Small intestine (tissue), 7 donors: ENCODE measurements at regions not wholly inside any gene's neighbourhood (a gene's known extent, or its start where the extent isn't known, plus 50 kb on each side); places are given as distances from the start of the nearest gene placed in this dataset.

Experiments used
- DNase-seq, 2 donors: peaks; one replicate each; pipeline versions ENCODE4 v3.0.0 to v3.0.0-alpha.2; 2013
- FAIRE-seq: peaks from 2 replicates; lab custom pipeline; 2012; peaks lifted over from hg19 to GRCh38; lab: Jason Lieb, UNC
- H3K27ac ChIP-seq, 3 donors: one replicate each; pipeline ENCODE4 v1.5.1; 2013; ENCODE audit warnings: low read length in 2 of 3, mild to moderate bottlenecking in 2 of 3, control low read depth in 1 of 3, inconsistent platforms in 1 of 3, low read depth in 1 of 3, moderate library complexity in 1 of 3
- H3K27me3 ChIP-seq, 3 donors: one replicate each; pipeline ENCODE4 v1.6.1; 2013; ENCODE audit warnings: low read length in 3 of 3, inconsistent platforms in 1 of 3; ENCODE audit not compliant: control insufficient read depth in 3 of 3, insufficient read depth in 3 of 3
- H3K36me3 ChIP-seq, 3 donors: one replicate each; pipeline ENCODE4 v1.6.1; 2013; ENCODE audit warnings: low read length in 3 of 3, inconsistent platforms in 1 of 3, low read depth in 1 of 3, mild to moderate bottlenecking in 1 of 3, moderate library complexity in 1 of 3; ENCODE audit not compliant: control insufficient read depth in 3 of 3, insufficient read depth in 2 of 3
- H3K4me1 ChIP-seq, 3 donors: one replicate each; pipeline ENCODE4 v1.6.1; 2013; ENCODE audit warnings: low read length in 2 of 3, inconsistent platforms in 1 of 3, low read depth in 1 of 3, mild to moderate bottlenecking in 1 of 3, moderate library complexity in 1 of 3; ENCODE audit not compliant: control insufficient read depth in 3 of 3, insufficient read depth in 2 of 3
- H3K4me3 ChIP-seq, 3 donors: one replicate each; pipeline ENCODE4 v1.5.1; 2013; ENCODE audit warnings: low read length in 3 of 3, control low read depth in 1 of 3, inconsistent platforms in 1 of 3, low read depth in 1 of 3, mild to moderate bottlenecking in 1 of 3, moderate library complexity in 1 of 3
- H3K9me3 ChIP-seq, 2 donors: one replicate each; pipeline ENCODE4 v1.6.1; 2013; ENCODE audit warnings: low read depth in 1 of 2, low read length in 1 of 2; ENCODE audit not compliant: control insufficient read depth in 2 of 2, insufficient read depth in 1 of 2
- WGBS, 3 donors: extraction: QIAGEN DNeasy Blood & Tissue Kit; methylation state at CpG; one replicate each; pipeline ENCODE4 v1.1.7; 2013; 5-methylcytosine and 5-hydroxymethylcytosine counted together
- donor health status: healthy with polysubstance abuse.
- donor health status: control.
- donor health status: control.
- donor health status: Bipolar disorder and iron deficiency.
- donor health status: healthy.

DNA sequence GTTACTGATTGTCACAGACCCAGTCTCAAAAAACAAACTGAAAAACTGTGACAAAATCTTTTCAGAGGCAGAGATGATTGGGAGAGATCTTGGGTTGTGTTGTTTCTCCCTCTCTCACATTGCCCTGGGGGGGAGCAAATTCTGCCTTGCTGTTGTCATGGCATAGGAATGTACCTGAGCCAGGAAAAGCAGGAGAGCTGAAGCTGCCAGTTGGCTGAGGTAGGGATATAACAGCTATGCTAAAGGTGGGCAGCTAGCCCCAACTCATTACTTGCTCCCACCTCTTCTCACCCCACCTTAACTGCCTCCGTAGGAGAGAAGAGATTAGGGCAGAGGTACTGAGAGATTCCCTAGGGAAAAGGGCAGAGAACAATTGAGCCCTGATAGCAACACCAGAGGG, 299.3 kb downstream of the OSR1 start:
- no peaks in the 10 kb centered on the region for H3K4me1 ChIP-seq
- no peaks in the 10 kb centered on the region for H3K36me3 ChIP-seq
- no peaks in the 10 kb centered on the region for H3K27me3 ChIP-seq
- no peak for DNase-seq
- H3K9me3 ChIP-seq: no peaks in the 10 kb centered on the region
- H3K4me3 ChIP-seq: no peak overlapping the region
- 50 to 73% (median 61%) methylated on average over 1 of the region's 1 CpG for WGBS, 3 donors
- no peak overlapping the region for H3K27ac ChIP-seq
- FAIRE-seq: no peak

DNA sequence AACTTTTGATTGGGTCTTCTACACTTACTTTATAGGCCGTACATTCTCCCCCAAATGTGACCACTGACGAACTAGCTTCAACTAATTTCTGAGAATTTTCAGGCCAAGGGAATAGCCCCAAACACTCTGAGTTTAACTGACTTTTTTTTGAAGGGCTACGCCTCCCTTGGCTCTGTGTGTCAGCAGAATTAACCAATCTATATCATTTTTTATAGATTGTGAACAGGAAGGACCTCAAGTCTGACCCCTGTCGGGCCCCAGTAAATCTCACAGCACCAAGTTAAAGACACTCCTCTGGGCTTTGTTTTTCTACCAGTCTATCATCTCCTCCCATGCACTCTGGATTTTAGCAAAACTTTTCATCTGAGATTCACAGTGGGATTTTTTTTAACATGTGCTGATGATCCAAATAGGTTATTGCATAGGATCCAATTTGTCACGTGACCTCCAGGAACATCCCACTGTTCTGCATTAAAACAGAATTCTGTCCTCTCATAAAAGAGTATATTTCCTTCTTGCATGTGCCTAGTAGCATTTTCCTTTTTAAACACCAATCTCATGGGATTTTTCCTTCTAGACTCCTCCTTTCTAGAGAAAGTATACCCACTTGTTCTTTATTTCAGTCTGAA, 307.1 kb downstream of the OSR1 start:
- Histone ChIP-seq H3K9me3 (no peaks in the 10 kb centered on the region), H3K36me3 (no peaks in the 10 kb centered on the region), H3K4me3 (no peak overlapping the region), H3K27me3 (no peaks in the 10 kb centered on the region), H3K27ac (no peak overlapping the region), H3K4me1 (no peaks in the 10 kb centered on the region)
- 90 to 93% (median 92%) methylated on average over 5 of the region's 5 CpGs for WGBS, 3 donors
- no peak for DNase-seq
- no peak for FAIRE-seq

DNA sequence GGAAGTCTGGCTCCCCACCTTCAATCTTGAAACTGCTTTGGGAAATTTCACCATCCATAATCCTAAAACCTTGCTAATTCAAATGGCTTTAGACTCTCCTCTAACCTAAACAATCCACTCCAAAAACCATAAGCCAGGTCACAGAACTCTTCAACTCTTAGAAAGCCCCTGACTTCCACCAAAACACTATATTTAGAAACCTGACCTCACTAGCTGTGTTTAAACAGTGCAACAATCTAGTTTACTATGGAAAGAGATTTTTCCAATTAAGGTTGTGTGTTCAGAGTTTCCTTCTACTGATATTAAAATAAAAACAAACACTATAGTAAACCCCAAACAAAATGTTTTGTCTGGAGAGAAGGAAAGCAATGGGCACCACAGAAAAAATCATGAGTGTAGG, 308.1 kb downstream of the OSR1 start:
- no peaks in the 10 kb centered on the region for H3K36me3 ChIP-seq
- no peak overlapping the region for H3K4me3 ChIP-seq
- H3K27me3 ChIP-seq: no peaks in the 10 kb centered on the region
- no peaks in the 10 kb centered on the region for H3K4me1 ChIP-seq
- H3K27ac ChIP-seq: no peak overlapping the region
- DNase-seq: no peak
- H3K9me3 ChIP-seq: no peaks in the 10 kb centered on the region
- no peak for FAIRE-seq

DNA sequence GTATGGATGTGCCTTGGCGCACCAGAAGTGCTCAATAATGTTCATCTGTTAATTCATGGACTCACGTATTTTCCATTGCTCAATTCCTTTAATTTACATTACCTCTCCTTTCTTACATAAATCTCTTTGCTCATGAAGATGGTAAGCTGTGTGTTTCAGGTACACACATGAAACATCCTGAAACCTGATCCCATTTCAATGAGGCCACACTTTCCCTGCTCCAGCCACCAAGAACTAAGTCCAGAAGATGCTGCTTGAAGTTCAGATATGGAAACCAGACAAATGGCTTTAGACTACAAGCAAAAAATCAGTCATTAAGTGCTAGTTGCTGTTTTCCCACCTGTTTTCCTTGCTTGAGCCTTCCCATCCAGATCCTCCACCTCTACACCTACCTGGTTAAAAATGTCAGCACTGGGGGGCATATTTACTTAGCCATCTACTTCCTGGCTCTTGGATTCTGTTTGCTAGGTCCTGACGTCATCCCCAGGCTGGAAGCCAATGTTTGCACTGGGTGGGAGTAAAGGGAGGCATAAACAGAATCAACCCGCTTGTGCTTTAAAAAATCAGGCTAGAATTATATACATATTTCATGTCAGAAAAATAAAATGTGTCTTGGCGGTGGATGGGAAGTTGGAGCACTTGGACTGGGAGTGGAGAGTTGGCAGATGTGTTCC, 309.7 kb downstream of the OSR1 start:
- Histone ChIP-seq H3K4me1 (no peaks in the 10 kb centered on the region), H3K36me3 (no peaks in the 10 kb centered on the region), H3K27ac (no peak overlapping the region), H3K27me3 (no peaks in the 10 kb centered on the region), H3K9me3 (no peaks in the 10 kb centered on the region), H3K4me3 (no peak overlapping the region)
- FAIRE-seq (no peak), DNase-seq (peak; percentile 5 to 39)
- WGBS, 3 donors: 65 to 75% (median 69%) methylated on average over 5 of the region's 5 CpGs

DNA sequence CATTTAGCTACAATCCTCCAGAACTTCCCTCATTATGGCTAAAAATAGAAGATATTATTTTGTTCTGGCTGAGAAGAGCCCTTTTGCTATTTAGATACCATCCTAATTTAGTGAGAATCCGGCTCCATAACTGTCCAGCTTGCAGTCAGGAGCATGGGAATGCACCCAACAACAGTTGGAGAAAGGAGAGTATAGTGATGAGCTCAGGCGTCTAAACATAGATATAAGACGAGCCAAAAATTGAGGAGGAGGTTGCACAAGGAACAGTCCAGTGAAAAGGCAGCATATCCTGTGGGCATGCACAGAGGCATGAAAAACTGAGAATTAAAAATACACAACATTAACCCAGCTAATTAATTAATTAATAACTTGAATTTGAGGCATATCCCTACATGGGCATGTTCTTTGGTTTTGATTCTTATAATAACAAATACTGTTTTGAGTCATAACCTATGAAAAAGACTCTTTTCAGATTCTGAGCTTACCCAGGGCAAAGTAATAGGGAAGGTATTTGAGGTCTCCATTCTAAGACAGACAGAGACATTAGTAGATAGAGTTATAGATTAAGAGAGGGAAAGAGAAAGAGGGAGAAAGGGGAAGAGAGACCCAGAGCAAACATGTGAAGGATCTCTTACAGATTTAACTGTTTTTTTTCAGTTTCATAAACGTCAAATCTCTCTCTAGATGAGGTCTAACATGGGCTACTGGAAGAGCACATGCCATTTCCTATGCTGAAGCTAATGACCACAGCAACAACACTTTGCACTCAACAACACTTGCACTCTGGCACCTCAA, 311.2 kb downstream of the OSR1 start:
- H3K4me3 ChIP-seq: no peak overlapping the region
- H3K4me1 ChIP-seq: no peaks in the 10 kb centered on the region
- no peak for DNase-seq
- no peak overlapping the region for H3K27ac ChIP-seq
- H3K9me3 ChIP-seq: no peaks in the 10 kb centered on the region
- H3K27me3 ChIP-seq: no peaks in the 10 kb centered on the region
- no peaks in the 10 kb centered on the region for H3K36me3 ChIP-seq
- no peak for FAIRE-seq
- WGBS, 3 donors: 63 to 80% (median 73%) methylated on average over 4 of the region's 4 CpGs

DNA sequence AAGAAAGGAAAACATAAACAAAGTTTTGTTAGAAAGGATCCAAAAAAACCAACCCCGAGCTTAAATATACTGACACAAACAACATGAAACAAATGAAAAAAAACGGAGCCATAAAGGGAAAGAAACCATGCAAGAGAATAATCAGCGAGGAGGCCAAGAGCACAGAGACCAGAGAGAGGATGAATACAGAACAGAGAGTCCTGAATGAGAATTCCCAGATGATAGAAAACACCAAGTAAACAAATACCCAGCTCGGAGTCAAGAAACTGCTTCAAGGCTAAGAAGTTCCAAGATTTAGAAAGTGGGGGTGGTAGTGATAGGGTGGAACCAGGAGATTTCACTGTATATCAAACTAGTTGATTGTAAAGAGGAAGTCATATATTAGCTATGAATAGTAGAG, 313.3 kb downstream of the OSR1 start:
- FAIRE-seq (no peak), DNase-seq (no peak)
- Histone ChIP-seq H3K27me3 (no peaks in the 10 kb centered on the region), H3K36me3 (no peaks in the 10 kb centered on the region), H3K9me3 (no peaks in the 10 kb centered on the region), H3K4me1 (no peaks in the 10 kb centered on the region), H3K4me3 (no peak overlapping the region), H3K27ac (no peak overlapping the region)
- WGBS, 3 donors: 63 to 88% (median 76%) methylated on average over 4 of the region's 4 CpGs

DNA sequence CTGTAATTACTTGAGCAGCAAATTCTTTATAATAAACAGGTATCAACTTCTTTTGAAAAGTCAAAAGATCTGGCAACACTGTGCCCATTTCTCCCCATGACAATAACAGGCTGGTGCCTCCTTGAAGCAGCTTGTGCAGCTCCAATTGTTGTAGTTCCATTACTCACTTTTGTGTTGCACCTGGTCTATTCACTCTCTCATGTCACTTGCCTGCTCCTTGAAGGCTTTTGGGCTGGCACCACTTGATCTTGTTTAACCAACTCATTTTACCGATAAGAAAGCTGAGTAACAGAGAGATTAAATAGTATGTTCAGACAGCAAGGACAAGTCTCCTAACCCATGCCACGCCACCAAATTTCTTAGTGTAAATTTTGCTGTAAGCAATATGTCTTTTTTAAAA, 314.5 kb downstream of the OSR1 start:
- H3K4me1 ChIP-seq: no peaks in the 10 kb centered on the region
- no peaks in the 10 kb centered on the region for H3K36me3 ChIP-seq
- WGBS, 3 donors: 78 to 91% (median 84%) methylated on average over 2 of the region's 2 CpGs
- no peaks in the 10 kb centered on the region for H3K9me3 ChIP-seq
- no peak overlapping the region for H3K27ac ChIP-seq
- DNase-seq: no peak
- H3K4me3 ChIP-seq: no peak overlapping the region
- no peaks in the 10 kb centered on the region for H3K27me3 ChIP-seq
- no peak for FAIRE-seq

DNA sequence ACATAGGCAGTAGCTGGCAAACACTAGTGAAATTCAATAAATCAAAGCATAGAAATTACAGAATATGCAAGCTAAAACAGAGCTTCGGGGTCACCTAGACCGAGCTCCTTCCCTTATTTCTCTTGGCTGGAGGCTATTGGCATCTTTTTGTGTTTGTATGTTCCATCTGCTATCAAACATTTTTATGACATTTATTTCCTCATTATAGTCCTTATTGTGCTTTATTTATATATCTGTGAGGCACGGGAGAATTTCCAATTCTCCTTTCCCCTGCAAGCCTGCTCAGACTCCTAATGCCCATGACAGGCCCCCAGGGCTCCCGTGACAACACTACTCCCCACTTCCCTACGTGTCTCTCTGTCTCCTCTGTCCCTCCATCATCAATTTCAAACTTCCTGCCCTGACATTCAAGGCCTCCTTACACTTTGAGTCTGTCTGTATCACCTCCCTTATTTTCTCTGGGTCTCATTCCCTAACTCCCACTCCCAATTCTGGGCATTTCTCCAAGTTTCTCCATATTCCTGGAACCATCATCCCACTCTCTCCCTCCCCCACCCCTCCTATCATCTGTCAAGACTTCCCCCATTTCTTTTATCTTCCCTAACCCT, 316.9 kb downstream of the OSR1 start:
- Histone ChIP-seq H3K27ac (no peak overlapping the region), H3K9me3 (no peaks in the 10 kb centered on the region), H3K4me3 (no peak overlapping the region), H3K36me3 (no peaks in the 10 kb centered on the region), H3K4me1 (no peaks in the 10 kb centered on the region), H3K27me3 (no peaks in the 10 kb centered on the region)
- DNase-seq (no peak), FAIRE-seq (no peak)
- WGBS, 3 donors: 66 to 75% (median 69%) methylated on average over 5 of the region's 5 CpGs
